Heart left ventricle (tissue), 16 donors: ENCODE measurements at regions not wholly inside any gene's neighbourhood (a gene's known extent, or its start where the extent isn't known, plus 50 kb on each side); places are given as distances from the start of the nearest gene placed in this dataset.
A peak's percentile ranks its signal among the peaks of the same experiment; 100 is the strongest.

Experiments used
- ATAC-seq, 4 donors: fragments of 200-7000 bp; cut with Tn5 transposase; one replicate each; pipeline ENCODE4 v1.9.1; 2020 to 2022; ENCODE audit warnings: moderate library complexity in 4 of 4, mild to moderate bottlenecking in 3 of 4, moderate number of reproducible peaks in 1 of 4
- DNase-seq, 5 donors: peaks; one replicate each; pipeline ENCODE4 v3.0.0-alpha.2; 2020
- H3K27ac ChIP-seq, 12 donors: fragments of 200-600 bp; sonication (generic) in 4 of 12; one replicate each; pipeline versions ENCODE4 v1.5.0 to v1.8.0; 2016 to 2022; ENCODE audit warnings: mild to moderate bottlenecking in 2 of 12
- H3K27me3 ChIP-seq, 9 donors: fragments of 200-600 bp; sonication (generic) in 2 of 9; one replicate each; pipeline versions ENCODE4 v1.5.1 to v1.8.0; 2016 to 2022; ENCODE audit warnings: mild to moderate bottlenecking in 3 of 9
- H3K36me3 ChIP-seq, 9 donors: fragments of 200-600 bp; sonication (generic) in 2 of 9; one replicate each; pipeline versions ENCODE4 v1.5.0 to v1.8.0; 2018 to 2022; ENCODE audit warnings: mild to moderate bottlenecking in 2 of 9
- H3K4me1 ChIP-seq, 12 donors: fragments of 200-600 bp; sonication (generic) in 4 of 12; one replicate each; pipeline versions ENCODE4 v1.5.0 to v1.8.0; 2016 to 2022; ENCODE audit warnings: mild to moderate bottlenecking in 3 of 12
- H3K4me3 ChIP-seq, 12 donors: fragments of 200-600 bp; sonication (generic) in 4 of 12; one replicate each; pipeline versions ENCODE4 v1.5.0 to v1.8.0; 2017 to 2022; ENCODE audit warnings: mild to moderate bottlenecking in 9 of 12, moderate library complexity in 4 of 12
- H3K9me3 ChIP-seq, 12 donors: fragments of 200-600 bp; sonication (generic) in 4 of 12; one replicate each; pipeline versions ENCODE4 v1.5.0 to v1.8.0; 2016 to 2022; ENCODE audit warnings: mild to moderate bottlenecking in 1 of 12
- POLR2A ChIP-seq, 2 donors: fragments of 450-650 bp; IDR thresholded peaks; one replicate each; pipeline ENCODE4 v1.6.1; 2017; ENCODE audit warnings: antibody characterized with exemption in 2 of 2, mild to moderate bottlenecking in 2 of 2, moderate library complexity in 2 of 2
- WGBS, 4 donors: extraction: QIAGEN DNeasy Blood & Tissue Kit in 2 of 4; methylation state at CpG; one replicate each; pipeline versions ENCODE4 v1.1.5 to v1.1.7; 2013 to 2018; 5-methylcytosine and 5-hydroxymethylcytosine counted together
- intact Hi-C, 10 donors: fragments of 100-400 bp; cut with DNase I; formaldehyde crosslinking; loops; one replicate each; pipeline versions ENCODE4 v1.11.1 to v1.14.2; 2022
- TF ChIP-seq, protein P1 (sequence below), 12 donors: fragments of 200-600 bp; sonication (generic) in 4 of 12; IDR thresholded peaks; one replicate each; pipeline versions ENCODE4 v1.5.0 to v1.8.0; 2018 to 2022; ENCODE audit warnings: antibody characterized with exemption in 12 of 12, mild to moderate bottlenecking in 5 of 12
- donor health status: ischemic (EF 13 %, LVEDD 7.1; RV severe dilation, severe dysfunction).
- donor health status: healthy with polysubstance abuse.
- donor health status: DM: no; HTN: yes; CAD: no.
- donor health status: DM: no; HTN: no; CAD: no.
- donor health status: ischemic (EF 25% LVEDD 6.9; RV normal size, moderate dysfunction).
- donor health status: ischemic (EF 25% LVEDD 5.7; RV mildly dilated, moderate dysfunction).
- donor health status: healthy.
- donor health status: DM: yes; HTN: yes; CAD: no.
- donor health status: ischemic (EF 35%, LVEDD 5.7; RV mildly dilated, moderate dysfunction).
- donor health status: nonischemic (EF 11% LVEDD 7.7; RV severe dilation, severe dysfunction).
- donor health status: DM: yes; HTN: yes; CAD: no.
- donor health status: PGD.
- donor health status: ischemic (EF 29% LVEDD 5.4; RV normal size, mild dysfunction).
- donor health status: nonischemic (EF 23%, LVEDD 6.1; RV moderate dilation, normal function).

GRCh38 chr11:69963533-69964246 is 114.4 kb upstream of the ANO1 start:
- H3K27me3 ChIP-seq = no peaks in the 10 kb centered on the region
- TF ChIP-seq, protein P1, sequence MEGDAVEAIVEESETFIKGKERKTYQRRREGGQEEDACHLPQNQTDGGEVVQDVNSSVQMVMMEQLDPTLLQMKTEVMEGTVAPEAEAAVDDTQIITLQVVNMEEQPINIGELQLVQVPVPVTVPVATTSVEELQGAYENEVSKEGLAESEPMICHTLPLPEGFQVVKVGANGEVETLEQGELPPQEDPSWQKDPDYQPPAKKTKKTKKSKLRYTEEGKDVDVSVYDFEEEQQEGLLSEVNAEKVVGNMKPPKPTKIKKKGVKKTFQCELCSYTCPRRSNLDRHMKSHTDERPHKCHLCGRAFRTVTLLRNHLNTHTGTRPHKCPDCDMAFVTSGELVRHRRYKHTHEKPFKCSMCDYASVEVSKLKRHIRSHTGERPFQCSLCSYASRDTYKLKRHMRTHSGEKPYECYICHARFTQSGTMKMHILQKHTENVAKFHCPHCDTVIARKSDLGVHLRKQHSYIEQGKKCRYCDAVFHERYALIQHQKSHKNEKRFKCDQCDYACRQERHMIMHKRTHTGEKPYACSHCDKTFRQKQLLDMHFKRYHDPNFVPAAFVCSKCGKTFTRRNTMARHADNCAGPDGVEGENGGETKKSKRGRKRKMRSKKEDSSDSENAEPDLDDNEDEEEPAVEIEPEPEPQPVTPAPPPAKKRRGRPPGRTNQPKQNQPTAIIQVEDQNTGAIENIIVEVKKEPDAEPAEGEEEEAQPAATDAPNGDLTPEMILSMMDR (IDR thresholded peaks at IDR 0.05) = no peak
- no peak for TF ChIP-seq POLR2A (IDR thresholded peaks at IDR 0.05)
- no peak overlapping the region for H3K4me3 ChIP-seq
- DNase-seq (peak in 1 of 5 donors; percentile 13), ATAC-seq (no peak)
- intact Hi-C loops = no loop called here
- no peak overlapping the region for H3K27ac ChIP-seq
- peaks cover 0 to 6% (median 0%) of the 10 kb centered on the region in 12 donors for H3K4me1 ChIP-seq
- H3K9me3 ChIP-seq = peaks cover 0 to 8% (median 0%) of the 10 kb centered on the region in 12 donors
- no peaks in the 10 kb centered on the region for H3K36me3 ChIP-seq
- WGBS, 4 donors = 65 to 74% (median 68%) methylated on average over 8 of the region's 8 CpGs

- no peaks in the 10 kb centered on the region for H3K36me3 ChIP-seq
- TF ChIP-seq, protein P1 (IDR thresholded peaks at IDR 0.05) = no peak
- no peak for TF ChIP-seq POLR2A (IDR thresholded peaks at IDR 0.05)
- WGBS, 4 donors = 91 to 96% (median 92%) methylated on average over 6 of the region's 6 CpGs
- ATAC-seq (no peak), DNase-seq (no peak)
- peaks cover 0 to 3% (median 0%) of the 10 kb centered on the region in 12 donors for H3K9me3 ChIP-seq
- no peak overlapping the region for H3K4me3 ChIP-seq
- no peak overlapping the region for H3K27ac ChIP-seq
- no peaks in the 10 kb centered on the region for H3K27me3 ChIP-seq
- intact Hi-C loops = no loop called here
- peaks cover 0 to 6% (median 0%) of the 10 kb centered on the region in 12 donors for H3K4me1 ChIP-seq
Observed at GRCh38 chr11:69964247-69964643, 113.9 kb upstream of the ANO1 start.

GRCh38 chr11:69965821-69966582 is 112.1 kb upstream of the ANO1 start:
- Histone ChIP-seq H3K27ac (no peak overlapping the region), H3K4me1 (peaks cover 0 to 10% (median 0%) of the 10 kb centered on the region in 12 donors), H3K9me3 (peaks cover 0 to 3% (median 0%) of the 10 kb centered on the region in 12 donors), H3K36me3 (no peaks in the 10 kb centered on the region), H3K4me3 (no peak overlapping the region), H3K27me3 (peaks cover 0 to 6% (median 0%) of the 10 kb centered on the region in 9 donors)
- TF ChIP-seq POLR2A (IDR thresholded peaks at IDR 0.05) = no peak
- TF ChIP-seq, protein P1 (IDR thresholded peaks at IDR 0.05) = no peak
- WGBS, 4 donors = 83 to 88% (median 84%) methylated on average over 17 to 20 of the region's 20 CpGs
- DNase-seq = peak in 1 of 5 donors; percentile 34
- intact Hi-C loops = no loop called here
- ATAC-seq = no peak

DNA sequence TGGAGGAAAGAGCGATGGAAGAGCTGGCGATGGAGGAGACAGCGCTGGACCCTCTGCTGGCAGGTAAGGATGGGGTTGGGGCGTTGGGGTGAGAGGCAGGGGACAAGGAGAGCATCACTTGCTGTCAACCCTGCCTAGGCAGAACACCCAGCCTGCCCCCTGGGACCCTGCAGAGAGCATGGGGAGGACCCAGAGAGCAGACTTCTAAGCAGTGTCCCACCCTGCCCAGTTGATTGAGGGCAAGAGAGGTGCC is 111.6 kb upstream of the ANO1 start:
- no peaks in the 10 kb centered on the region for H3K36me3 ChIP-seq
- TF ChIP-seq, protein P1 (IDR thresholded peaks at IDR 0.05) = no peak
- no peak overlapping the region for H3K4me3 ChIP-seq
- 86 to 96% (median 89%) methylated on average over 4 of the region's 4 CpGs for WGBS, 4 donors
- peaks cover 0 to 6% (median 0%) of the 10 kb centered on the region in 9 donors for H3K27me3 ChIP-seq
- H3K4me1 ChIP-seq = peaks cover 0 to 10% (median 0%) of the 10 kb centered on the region in 12 donors
- peaks cover 0 to 3% (median 0%) of the 10 kb centered on the region in 12 donors for H3K9me3 ChIP-seq
- DNase-seq (peak in 1 of 5 donors; percentile 39), ATAC-seq (no peak)
- intact Hi-C loops = no loop called here
- no peak overlapping the region for H3K27ac ChIP-seq
